DOHH2 (cell line): ENCODE measurements at regions not wholly inside any gene's neighbourhood (a gene's known extent, or its start where the extent isn't known, plus 50 kb on each side); places are given as distances from the start of the nearest gene placed in this dataset.
"Not testable (repeated sequence)": the region's sequence is repeated elsewhere in the genome, so short reads cannot be mapped to it uniquely, and the experiment has no call there.

ENCODE experiments used
- H3F3A ChIP-seq: fragments of 200-600 bp; sonication (generic), shearing (Covaris generic); 2 replicates; pipeline ENCODE4 v1.6.0; 2016; ENCODE audit warnings: antibody characterized with exemption, mild to moderate bottlenecking; ENCODE audit not compliant: control insufficient read depth, insufficient read depth
- H3K27ac ChIP-seq: fragments of 200-600 bp; sonication (generic); 2 replicates; pipeline ENCODE4 v1.5.1; 2014; ENCODE audit warnings: low read depth, mild to moderate bottlenecking, low read length, moderate library complexity
- H3K27me3 ChIP-seq: fragments of 200-600 bp; sonication (generic); 2 replicates; pipeline ENCODE4 v1.6.1; 2014; ENCODE audit warnings: mild to moderate bottlenecking, low read length, mixed read lengths; ENCODE audit not compliant: control insufficient read depth
- H3K36me3 ChIP-seq: fragments of 200-600 bp; sonication (generic); 2 replicates; pipeline ENCODE4 v1.6.1; 2014; ENCODE audit warnings: mild to moderate bottlenecking, low read length, moderate library complexity, mixed read lengths; ENCODE audit not compliant: control insufficient read depth
- H3K4me1 ChIP-seq: fragments of 200-600 bp; sonication (generic); 2 replicates; pipeline ENCODE4 v1.6.1; 2014; ENCODE audit warnings: mild to moderate bottlenecking, low read length, mixed read lengths; ENCODE audit not compliant: control insufficient read depth
- H3K4me2 ChIP-seq: fragments of 200-600 bp; sonication (generic); 2 replicates; pipeline ENCODE4 v1.6.0; 2014; ENCODE audit warnings: mild to moderate bottlenecking, low read length, moderate library complexity
- H3K4me3 ChIP-seq: fragments of 200-600 bp; sonication (generic); 2 replicates; pipeline ENCODE4 v1.5.1; 2014; ENCODE audit warnings: mild to moderate bottlenecking, low read length, mixed read lengths
- H3K79me2 ChIP-seq: fragments of 200-600 bp; sonication (generic); 2 replicates; pipeline ENCODE4 v1.6.1; 2014; ENCODE audit warnings: mild to moderate bottlenecking, low read length, mixed read lengths; ENCODE audit not compliant: control insufficient read depth
- H3K9me2 ChIP-seq: fragments of 200-600 bp; sonication (generic); replicated peaks from 2 replicates; pipeline ENCODE4 v1.6.1; 2014; ENCODE audit warnings: mild to moderate bottlenecking, low read length, mixed read lengths; ENCODE audit not compliant: control insufficient read depth
- H3K9me3 ChIP-seq: fragments of 200-600 bp; sonication (generic); 2 replicates; pipeline ENCODE4 v1.6.1; 2014; ENCODE audit warnings: antibody characterized with exemption, low read length, mixed read lengths; ENCODE audit not compliant: control insufficient read depth, insufficient read depth
- H4K20me1 ChIP-seq: fragments of 200-600 bp; sonication (generic); 2 replicates; pipeline ENCODE4 v1.6.0; 2014; ENCODE audit warnings: low read depth, mild to moderate bottlenecking, antibody characterized with exemption, low read length, moderate library complexity; ENCODE audit not compliant: control insufficient read depth, insufficient read depth
- CTCF ChIP-seq: fragments of 200-600 bp; sonication (generic); IDR thresholded peaks from one replicate; pipeline ENCODE4 v1.5.1; 2014; ENCODE audit warnings: antibody characterized with exemption, mild to moderate bottlenecking, low read depth, low read length; ENCODE audit not compliant: poor library complexity, severe bottlenecking
- EZH2phosphoT487 ChIP-seq: fragments of 200-600 bp; sonication (generic); IDR thresholded peaks from 2 replicates; pipeline ENCODE4 v1.6.1; 2017; ENCODE audit warnings: borderline replicate concordance, mild to moderate bottlenecking, antibody characterized with exemption, low read length, moderate library complexity, mixed read lengths

DNA sequence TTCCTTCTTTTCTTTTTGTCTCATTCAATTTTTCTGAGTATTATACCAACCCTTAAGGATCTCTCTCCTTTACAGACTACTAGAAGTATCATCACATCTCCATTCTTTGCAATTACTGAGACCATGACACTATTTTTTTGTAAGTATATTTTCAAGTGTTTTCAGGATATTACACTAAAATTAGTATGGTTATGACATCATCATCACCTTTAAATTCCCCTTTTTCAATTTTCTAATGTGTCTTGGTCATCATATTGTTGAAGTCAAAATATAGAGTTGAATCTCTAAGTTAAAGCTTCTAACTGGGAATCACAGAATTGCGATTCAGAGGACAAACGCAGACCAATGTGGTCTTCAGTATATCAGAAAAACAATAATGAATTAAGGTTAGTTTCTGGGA is 1475.1 kb downstream of the OTOL1 start:
- Histone ChIP-seq H3K9me2 (no peaks in the 10 kb centered on the region), H3K9me3 (no peaks in the 10 kb centered on the region), H4K20me1 (no peaks in the 10 kb centered on the region), H3K36me3 (no peaks in the 10 kb centered on the region), H3K79me2 (no peaks in the 10 kb centered on the region), H3F3A (no peaks in the 10 kb centered on the region), H3K4me3 (no peak overlapping the region), H3K4me2 (no peak overlapping the region), H3K27me3 (no peaks in the 10 kb centered on the region), H3K27ac (no peak overlapping the region), H3K4me1 (no peaks in the 10 kb centered on the region)
- TF ChIP-seq CTCF, result no peak
- TF ChIP-seq EZH2phosphoT487, result no peak

GRCh38 chr3:162973428-162973917 is 1476.9 kb downstream of the OTOL1 start:
- TF ChIP-seq CTCF, result no peak
- no peak for TF ChIP-seq EZH2phosphoT487
- Histone ChIP-seq H4K20me1 (no peaks in the 10 kb centered on the region), H3K9me3 (no peaks in the 10 kb centered on the region), H3F3A (no peaks in the 10 kb centered on the region), H3K4me2 (no peak overlapping the region), H3K27ac (no peak overlapping the region), H3K4me1 (no peaks in the 10 kb centered on the region), H3K27me3 (no peaks in the 10 kb centered on the region), H3K79me2 (no peaks in the 10 kb centered on the region), H3K9me2 (no peaks in the 10 kb centered on the region), H3K36me3 (no peaks in the 10 kb centered on the region), H3K4me3 (no peak overlapping the region)

DNA sequence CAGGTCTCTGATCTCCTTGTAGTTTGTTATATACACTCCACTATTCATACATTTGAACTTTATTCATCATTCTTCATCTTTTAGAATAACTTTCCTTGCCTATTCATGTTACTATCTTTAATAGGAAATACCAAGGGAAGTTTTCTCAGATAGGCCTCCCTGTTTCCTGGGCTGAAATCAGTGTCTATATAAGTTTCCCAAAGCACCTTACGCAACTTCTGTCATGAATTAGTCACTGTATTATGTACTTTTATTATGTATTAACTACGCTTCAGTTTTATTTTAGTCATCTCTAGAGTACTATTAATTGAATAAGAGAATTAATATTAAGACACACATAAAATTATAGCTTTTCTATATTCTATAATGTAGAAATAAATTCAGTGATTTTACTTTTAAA is 1481.5 kb downstream of the OTOL1 start:
- no peaks in the 10 kb centered on the region for H3K36me3 ChIP-seq
- no peaks in the 10 kb centered on the region for H3F3A ChIP-seq
- no peak overlapping the region for H3K4me3 ChIP-seq
- TF ChIP-seq EZH2phosphoT487 (no peak), CTCF (no peak)
- H4K20me1 ChIP-seq, result no peaks in the 10 kb centered on the region
- H3K9me2 ChIP-seq, result no peaks in the 10 kb centered on the region
- no peak overlapping the region for H3K4me2 ChIP-seq
- no peaks in the 10 kb centered on the region for H3K27me3 ChIP-seq
- no peaks in the 10 kb centered on the region for H3K4me1 ChIP-seq
- no peaks in the 10 kb centered on the region for H3K9me3 ChIP-seq
- no peak overlapping the region for H3K27ac ChIP-seq
- H3K79me2 ChIP-seq, result no peaks in the 10 kb centered on the region

DNA sequence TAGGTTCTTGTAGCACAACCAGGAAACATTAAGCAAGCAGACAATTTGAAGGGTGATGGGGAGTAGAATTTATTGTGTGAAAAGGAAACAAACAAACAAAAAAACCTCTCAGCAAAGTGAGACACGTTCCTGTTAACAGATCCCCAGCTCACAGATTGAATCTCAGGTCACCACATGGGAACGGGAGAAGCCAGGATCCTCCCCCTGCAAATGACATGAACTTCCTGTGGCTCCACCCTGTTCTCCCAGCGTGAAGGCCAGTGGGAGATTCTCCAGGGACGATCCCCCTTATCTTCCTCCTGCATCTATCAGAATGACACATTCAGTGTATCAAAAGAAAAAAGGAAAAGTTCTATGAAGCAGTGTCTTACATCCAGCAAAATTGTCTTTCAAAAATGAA is 1488.1 kb downstream of the OTOL1 start:
- H4K20me1 ChIP-seq, result no peaks in the 10 kb centered on the region
- TF ChIP-seq EZH2phosphoT487 (no peak), CTCF (no peak)
- H3K9me2 ChIP-seq, result no peaks in the 10 kb centered on the region
- H3F3A ChIP-seq, result no peaks in the 10 kb centered on the region
- no peak overlapping the region for H3K4me3 ChIP-seq
- H3K9me3 ChIP-seq, result no peaks in the 10 kb centered on the region
- H3K27ac ChIP-seq, result no peak overlapping the region
- H3K4me1 ChIP-seq, result no peaks in the 10 kb centered on the region
- H3K4me2 ChIP-seq, result no peak overlapping the region
- H3K36me3 ChIP-seq, result no peaks in the 10 kb centered on the region
- no peaks in the 10 kb centered on the region for H3K79me2 ChIP-seq
- H3K27me3 ChIP-seq, result no peaks in the 10 kb centered on the region

- H3K4me3 ChIP-seq, H3K9me3 ChIP-seq, H3K4me1 ChIP-seq, H3F3A ChIP-seq, H3K79me2 ChIP-seq, H3K27me3 ChIP-seq, H4K20me1 ChIP-seq, H3K27ac ChIP-seq, H3K9me2 ChIP-seq, H3K36me3 ChIP-seq, H3K4me2 ChIP-seq: not testable (repeated sequence)
Observed at GRCh38 chr3:162987085-162987794, 1490.6 kb downstream of the OTOL1 start.
